Glutamatergic neuron (in vitro differentiated cells): ENCODE measurements at regions not wholly inside any gene's neighbourhood (a gene's known extent, or its start where the extent isn't known, plus 50 kb on each side); places are given as distances from the start of the nearest gene placed in this dataset.

Experiments
- DNase-seq: peaks from one replicate; pipeline ENCODE4 v3.0.0; 2022
- H3K27ac Mint-ChIP-seq: one replicate; pipeline ENCODE4 v1.8.0; 2020; ENCODE audit warnings: mild to moderate bottlenecking, mixed read lengths, inconsistent platforms; ENCODE audit not compliant: unreplicated experiment
- H3K27me3 Mint-ChIP-seq: one replicate; pipeline ENCODE4 v1.8.0; 2020; ENCODE audit warnings: mild to moderate bottlenecking, moderate library complexity, mixed read lengths, inconsistent platforms; ENCODE audit not compliant: unreplicated experiment
- H3K36me3 Mint-ChIP-seq: one replicate; pipeline ENCODE4 v1.8.0; 2020; ENCODE audit warnings: mild to moderate bottlenecking, mixed read lengths, inconsistent platforms; ENCODE audit not compliant: unreplicated experiment
- H3K4me1 Mint-ChIP-seq: one replicate; pipeline ENCODE4 v1.8.0; 2020; ENCODE audit warnings: mild to moderate bottlenecking, low read depth, mixed read lengths, inconsistent platforms; ENCODE audit not compliant: unreplicated experiment
- H3K4me3 Mint-ChIP-seq: one replicate; pipeline ENCODE4 v1.8.0; 2020; ENCODE audit warnings: mild to moderate bottlenecking, mixed read lengths, inconsistent platforms; ENCODE audit not compliant: unreplicated experiment
- H3K9me3 Mint-ChIP-seq: one replicate; pipeline ENCODE4 v1.8.0; 2020; ENCODE audit warnings: mild to moderate bottlenecking, moderate library complexity, mixed read lengths, inconsistent platforms; ENCODE audit not compliant: unreplicated experiment
- TF ChIP-seq, protein P1 (sequence below): fragments of 200-600 bp; sonication (generic); IDR thresholded peaks from one replicate; pipeline ENCODE4 v1.5.0; 2021; ENCODE audit not compliant: partially characterized antibody, unreplicated experiment

DNA sequence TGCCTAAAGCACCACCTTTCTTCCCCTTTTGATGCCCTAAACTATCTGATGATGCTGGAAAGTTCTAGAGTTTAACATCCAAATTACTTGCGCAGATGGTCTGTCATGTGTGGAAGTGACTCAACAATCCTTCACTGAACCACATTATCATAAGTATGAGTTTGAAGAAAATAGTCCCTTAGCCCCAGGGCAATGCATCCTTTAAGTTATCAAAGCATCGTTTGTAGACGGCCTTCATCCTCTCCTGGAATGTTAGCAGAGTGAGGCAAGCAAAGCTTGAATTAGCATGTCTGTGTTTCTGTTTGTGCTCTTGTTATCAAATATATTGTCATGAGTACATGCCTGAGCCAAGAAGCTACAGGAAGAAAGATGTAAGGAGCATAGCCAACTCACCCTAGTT is 570.9 kb downstream of the MID1IP1 start:
- H3K36me3 Mint-ChIP-seq, result peaks cover 5% of the 10 kb centered on the region
- no peak for DNase-seq
- no peak overlapping the region for H3K27ac Mint-ChIP-seq
- H3K4me1 Mint-ChIP-seq, result peaks cover 4% of the 10 kb centered on the region
- no peak overlapping the region for H3K4me3 Mint-ChIP-seq
- TF ChIP-seq, protein P1, sequence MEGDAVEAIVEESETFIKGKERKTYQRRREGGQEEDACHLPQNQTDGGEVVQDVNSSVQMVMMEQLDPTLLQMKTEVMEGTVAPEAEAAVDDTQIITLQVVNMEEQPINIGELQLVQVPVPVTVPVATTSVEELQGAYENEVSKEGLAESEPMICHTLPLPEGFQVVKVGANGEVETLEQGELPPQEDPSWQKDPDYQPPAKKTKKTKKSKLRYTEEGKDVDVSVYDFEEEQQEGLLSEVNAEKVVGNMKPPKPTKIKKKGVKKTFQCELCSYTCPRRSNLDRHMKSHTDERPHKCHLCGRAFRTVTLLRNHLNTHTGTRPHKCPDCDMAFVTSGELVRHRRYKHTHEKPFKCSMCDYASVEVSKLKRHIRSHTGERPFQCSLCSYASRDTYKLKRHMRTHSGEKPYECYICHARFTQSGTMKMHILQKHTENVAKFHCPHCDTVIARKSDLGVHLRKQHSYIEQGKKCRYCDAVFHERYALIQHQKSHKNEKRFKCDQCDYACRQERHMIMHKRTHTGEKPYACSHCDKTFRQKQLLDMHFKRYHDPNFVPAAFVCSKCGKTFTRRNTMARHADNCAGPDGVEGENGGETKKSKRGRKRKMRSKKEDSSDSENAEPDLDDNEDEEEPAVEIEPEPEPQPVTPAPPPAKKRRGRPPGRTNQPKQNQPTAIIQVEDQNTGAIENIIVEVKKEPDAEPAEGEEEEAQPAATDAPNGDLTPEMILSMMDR, result no peak
- no peaks in the 10 kb centered on the region for H3K27me3 Mint-ChIP-seq
- H3K9me3 Mint-ChIP-seq, result peaks cover 1% of the 10 kb centered on the region

DNA sequence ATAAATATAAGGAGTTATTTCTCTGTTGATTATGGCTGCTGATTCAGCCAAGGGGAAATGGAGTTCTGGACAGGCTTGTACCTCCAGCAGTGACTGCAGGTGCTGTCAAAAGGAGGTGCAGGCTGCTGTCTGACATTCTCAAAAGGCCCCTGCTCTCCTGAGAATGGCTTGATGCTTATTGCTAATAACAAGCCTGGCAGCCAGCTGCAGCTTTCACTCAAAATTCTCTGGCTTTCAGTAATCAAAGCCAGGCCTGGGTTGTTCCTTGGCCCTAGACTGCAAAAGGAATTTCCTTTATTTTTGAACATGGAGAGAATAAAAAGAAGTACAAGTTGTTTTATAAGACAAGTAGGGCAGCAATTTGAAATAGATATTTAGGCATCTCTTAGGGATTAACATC is 575.9 kb downstream of the MID1IP1 start:
- no peak for DNase-seq
- H3K9me3 Mint-ChIP-seq, result peaks cover 1% of the 10 kb centered on the region
- peaks cover 5% of the 10 kb centered on the region for H3K4me1 Mint-ChIP-seq
- TF ChIP-seq, protein P1, result no peak
- no peak overlapping the region for H3K27ac Mint-ChIP-seq
- peaks cover 3% of the 10 kb centered on the region for H3K36me3 Mint-ChIP-seq
- H3K4me3 Mint-ChIP-seq, result no peak overlapping the region
- H3K27me3 Mint-ChIP-seq, result no peaks in the 10 kb centered on the region

DNA sequence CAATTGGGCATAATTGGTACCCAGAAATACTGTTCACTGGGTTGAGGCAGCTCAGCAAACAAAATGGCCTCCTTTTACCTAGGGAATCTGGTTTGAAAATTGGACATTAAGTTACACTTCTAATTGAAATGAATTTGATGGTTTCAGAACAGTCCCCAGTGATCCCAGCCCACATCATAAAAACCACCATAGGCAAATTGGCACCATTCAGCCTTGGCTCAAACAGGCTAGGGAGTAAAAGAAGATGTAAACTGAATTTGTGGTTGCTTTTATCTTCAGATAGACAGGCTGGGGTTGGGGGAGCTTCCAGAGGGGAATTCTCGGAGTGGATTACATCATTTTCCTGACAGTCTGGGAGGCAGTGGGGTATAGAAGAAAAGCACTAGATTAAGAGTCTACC is 576.5 kb downstream of the MID1IP1 start:
- H3K36me3 Mint-ChIP-seq, result peaks cover 3% of the 10 kb centered on the region
- H3K27me3 Mint-ChIP-seq, result no peaks in the 10 kb centered on the region
- H3K4me3 Mint-ChIP-seq, result no peak overlapping the region
- TF ChIP-seq, protein P1, result no peak
- H3K27ac Mint-ChIP-seq, result no peak overlapping the region
- peaks cover 5% of the 10 kb centered on the region for H3K4me1 Mint-ChIP-seq
- no peak for DNase-seq
- peaks cover 1% of the 10 kb centered on the region for H3K9me3 Mint-ChIP-seq

DNA sequence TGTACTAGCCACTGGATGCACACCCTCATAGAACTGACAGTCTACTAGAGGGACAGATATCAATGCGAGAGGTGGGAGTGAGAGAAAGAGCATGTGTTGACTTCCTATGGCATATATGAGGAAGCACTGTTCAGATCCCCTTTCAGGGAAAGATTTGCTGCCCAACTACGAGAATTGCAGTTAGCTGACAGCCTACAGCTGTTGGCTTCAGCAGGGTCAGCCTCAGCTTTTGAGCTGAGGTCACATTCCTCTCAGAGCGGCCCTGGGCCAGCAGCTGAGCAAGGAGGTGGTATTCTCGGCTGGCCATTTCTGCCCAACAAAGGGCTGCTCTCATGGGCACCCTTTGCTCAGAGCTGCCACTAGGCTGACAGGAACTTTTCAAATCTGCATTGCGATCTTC is 580.2 kb downstream of the MID1IP1 start:
- Mint-ChIP-seq H3K9me3 (no peaks in the 10 kb centered on the region), H3K27me3 (no peaks in the 10 kb centered on the region), H3K4me3 (no peak overlapping the region), H3K27ac (no peak overlapping the region), H3K36me3 (peaks cover 3% of the 10 kb centered on the region), H3K4me1 (peaks cover 3% of the 10 kb centered on the region)
- TF ChIP-seq, protein P1, result no peak
- no peak for DNase-seq

DNA sequence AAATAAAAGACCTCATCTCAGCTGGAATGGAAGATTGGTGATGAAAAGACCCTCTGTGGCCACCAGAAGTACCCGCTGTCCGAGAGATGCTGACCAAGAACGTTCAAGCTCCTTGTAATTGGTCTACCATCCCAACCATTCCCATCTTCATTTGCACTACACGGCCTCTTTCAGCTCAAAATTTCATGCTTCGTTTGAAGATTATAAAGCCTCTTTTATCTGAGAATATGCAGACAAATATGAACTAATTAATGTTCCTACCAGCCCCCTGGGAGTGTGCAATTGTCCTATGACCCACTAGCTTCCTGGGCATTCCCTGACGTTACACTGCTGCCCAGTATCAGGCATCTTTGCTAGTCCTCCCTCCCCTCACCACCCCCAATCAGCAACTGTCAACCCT is 583.7 kb downstream of the MID1IP1 start:
- Mint-ChIP-seq H3K9me3 (no peaks in the 10 kb centered on the region), H3K4me1 (no peaks in the 10 kb centered on the region), H3K27ac (no peak overlapping the region), H3K27me3 (no peaks in the 10 kb centered on the region), H3K4me3 (no peak overlapping the region), H3K36me3 (no peaks in the 10 kb centered on the region)
- TF ChIP-seq, protein P1, result no peak
- DNase-seq, result no peak
